Endodermal cell (in vitro differentiated cells): ENCODE measurements at regions not wholly inside any gene's neighbourhood (a gene's known extent, or its start where the extent isn't known, plus 50 kb on each side); places are given as distances from the start of the nearest gene placed in this dataset.

Source experiments
- DNase-seq: peaks from one replicate; pipeline ENCODE4 v3.0.0-alpha.2; 2017
- H3K27ac ChIP-seq: 2 replicates; pipeline ENCODE4 v1.5.1; 2013; ENCODE audit warnings: mild to moderate bottlenecking, low read depth, low read length, moderate library complexity
- H3K27me3 ChIP-seq: 2 replicates; pipeline ENCODE4 v1.6.1; 2013; ENCODE audit warnings: mild to moderate bottlenecking, low read length, moderate library complexity; ENCODE audit not compliant: insufficient read depth, control insufficient read depth, poor library complexity, severe bottlenecking
- H3K36me3 ChIP-seq: 2 replicates; pipeline ENCODE4 v1.7.0; 2013; ENCODE audit warnings: mild to moderate bottlenecking, low read length, moderate library complexity; ENCODE audit not compliant: control insufficient read depth, insufficient read depth
- H3K4me1 ChIP-seq: one replicate; pipeline ENCODE4 v1.7.0; 2013; ENCODE audit warnings: low read length; ENCODE audit not compliant: control insufficient read depth, insufficient read depth
- H3K4me3 ChIP-seq: 2 replicates; pipeline ENCODE4 v1.5.1; 2013; ENCODE audit warnings: mild to moderate bottlenecking, low read length, moderate library complexity
- H3K9ac ChIP-seq: 2 replicates; pipeline ENCODE4 v1.6.1; 2013; ENCODE audit warnings: mild to moderate bottlenecking, low read length, moderate library complexity; ENCODE audit not compliant: poor library complexity, severe bottlenecking; ENCODE audit errors: extremely low read depth
- H3K9me3 ChIP-seq: 2 replicates; pipeline ENCODE4 v1.6.1; 2013; ENCODE audit warnings: mild to moderate bottlenecking, low read length, moderate library complexity; ENCODE audit not compliant: control insufficient read depth
- H3K27ac Mint-ChIP-seq: 2 replicates; pipeline ENCODE4 v1.8.0; 2020; ENCODE audit warnings: mixed read lengths
- H3K27me3 Mint-ChIP-seq: 2 replicates; pipeline ENCODE4 v1.8.0; 2021; ENCODE audit warnings: mild to moderate bottlenecking, mixed read lengths; ENCODE audit not compliant: insufficient read depth
- H3K36me3 Mint-ChIP-seq: 2 replicates; pipeline ENCODE4 v1.8.0; 2020; ENCODE audit warnings: low read depth, mixed read lengths
- H3K4me1 Mint-ChIP-seq: 2 replicates; pipeline ENCODE4 v1.8.0; 2020; ENCODE audit warnings: mixed read lengths
- H3K4me3 Mint-ChIP-seq: 2 replicates; pipeline ENCODE4 v1.8.0; 2020; ENCODE audit warnings: mild to moderate bottlenecking, moderate library complexity, mixed read lengths
- H3K9me3 Mint-ChIP-seq: 2 replicates; pipeline ENCODE4 v1.8.0; 2020; ENCODE audit warnings: mild to moderate bottlenecking, mixed read lengths
- CTCF ChIP-seq: fragments of 200-600 bp; sonication (generic); conservative IDR thresholded peaks from 2 replicates; pipeline ENCODE4 v1.5.0; 2021; ENCODE audit warnings: antibody characterized with exemption, mild to moderate bottlenecking
- WGBS, 2 experiments: methylation state at CpG; one replicate each; pipeline versions ENCODE4 v1.1.5 to v1.1.7; 2013; ENCODE audit warnings: missing lambda C conversion rate in 2 of 2, mixed read lengths in 1 of 2; ENCODE audit not compliant: insufficient coverage in 1 of 2, insufficient read length in 1 of 2; 5-methylcytosine and 5-hydroxymethylcytosine counted together

GRCh38 chr16:54454616-54455015 lies 168.0 kb upstream of the IRX3 start:
- Histone ChIP-seq H3K4me3 (no peak overlapping the region), H3K4me1 (no peaks in the 10 kb centered on the region), H3K36me3 (no peaks in the 10 kb centered on the region), H3K9ac (no peak overlapping the region), H3K9me3 (no peaks in the 10 kb centered on the region), H3K27ac (peak overlapping the region; percentile 26), H3K27me3 (no peaks in the 10 kb centered on the region)
- Mint-ChIP-seq H3K4me3 (no peak overlapping the region), H3K27ac (no peak overlapping the region), H3K9me3 (no peaks in the 10 kb centered on the region), H3K36me3 (no peaks in the 10 kb centered on the region), H3K4me1 (peaks cover 24% of the 10 kb centered on the region), H3K27me3 (peaks cover 18% of the 10 kb centered on the region)
- 90 to 96% methylated on average over 4 to 6 of the region's 8 CpGs for WGBS, 2 experiments
- DNase-seq: no peak
- TF ChIP-seq CTCF: no peak

GRCh38 chr16:54453871-54454270 lies 167.3 kb upstream of the IRX3 start:
- no peak for TF ChIP-seq CTCF
- Mint-ChIP-seq H3K27me3 (peaks cover 18% of the 10 kb centered on the region), H3K36me3 (no peaks in the 10 kb centered on the region), H3K4me3 (no peak overlapping the region), H3K4me1 (peaks cover 17% of the 10 kb centered on the region), H3K9me3 (no peaks in the 10 kb centered on the region), H3K27ac (no peak overlapping the region)
- Histone ChIP-seq H3K27ac (no peak overlapping the region), H3K9me3 (no peaks in the 10 kb centered on the region), H3K9ac (no peak overlapping the region), H3K4me3 (no peak overlapping the region), H3K4me1 (no peaks in the 10 kb centered on the region), H3K27me3 (no peaks in the 10 kb centered on the region), H3K36me3 (no peaks in the 10 kb centered on the region)
- WGBS, 2 experiments: 86 to 93% methylated on average over 1 to 2 of the region's 2 CpGs
- no peak for DNase-seq

GRCh38 chr16:54447576-54448440 lies 161.2 kb upstream of the IRX3 start:
- peak; percentile 54 for DNase-seq
- H3K36me3 ChIP-seq: no peaks in the 10 kb centered on the region
- no peaks in the 10 kb centered on the region for H3K4me1 ChIP-seq
- H3K9me3 Mint-ChIP-seq: peaks cover 9% of the 10 kb centered on the region
- no peaks in the 10 kb centered on the region for H3K27me3 ChIP-seq
- no peaks in the 10 kb centered on the region for H3K36me3 Mint-ChIP-seq
- WGBS, 2 experiments: 88% methylated on average over 11 to 20 of the region's 20 CpGs
- TF ChIP-seq CTCF: no peak
- H3K4me1 Mint-ChIP-seq: peaks cover 4% of the 10 kb centered on the region
- H3K4me3 Mint-ChIP-seq: no peak overlapping the region
- no peak overlapping the region for H3K27ac ChIP-seq
- H3K9ac ChIP-seq: no peak overlapping the region
- peaks cover 9% of the 10 kb centered on the region for H3K27me3 Mint-ChIP-seq
- H3K4me3 ChIP-seq: no peak overlapping the region
- peaks cover 20% of the 10 kb centered on the region for H3K9me3 ChIP-seq
- no peak overlapping the region for H3K27ac Mint-ChIP-seq
